ENCODE measurements at regions not wholly inside any gene's neighbourhood (a gene's known extent, or its start where the extent isn't known, plus 50 kb on each side); places are given as distances from the start of the nearest gene placed in this dataset.
A peak's percentile ranks its signal among the peaks of the same experiment; 100 is the strongest.
"Not testable (repeated sequence)": the region's sequence is repeated elsewhere in the genome, so short reads cannot be mapped to it uniquely, and the experiment has no call there.

DNA sequence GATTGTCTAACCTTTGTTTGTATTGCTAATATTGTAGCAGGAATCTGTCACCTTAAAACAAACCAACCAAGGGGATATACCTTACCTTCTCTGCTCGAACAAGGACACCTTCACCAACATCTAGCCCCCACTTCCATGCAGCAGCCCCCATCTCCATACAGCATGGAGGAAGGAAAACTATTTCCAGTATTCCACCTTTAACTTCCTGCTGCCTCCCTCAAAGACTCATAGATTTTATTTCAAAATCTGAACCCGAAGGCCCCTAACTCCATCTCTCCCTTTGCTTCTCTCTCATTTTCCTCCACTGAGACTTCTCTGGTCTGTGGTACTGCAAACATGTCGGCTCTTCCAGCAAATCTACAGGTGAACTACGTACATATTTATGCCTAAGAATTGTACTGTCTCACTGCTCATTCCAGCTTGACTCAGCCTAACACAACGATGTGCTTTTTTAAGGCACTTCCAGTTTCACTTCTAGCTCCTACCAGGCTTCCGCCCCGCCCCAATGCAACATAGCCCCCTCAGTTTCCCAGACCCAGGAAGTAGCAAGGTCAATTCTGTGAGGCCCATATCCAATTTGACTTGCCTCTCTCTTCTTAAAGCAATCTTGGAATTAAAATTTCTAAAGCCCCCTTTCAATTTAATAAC is 70.7 kb upstream of the RNF38 start:
- ATAC-seq (peak; percentile 94), DNase-seq (peak; percentile 69)
- intact Hi-C loops (cut with micrococcal nuclease): no loop called here

DNA sequence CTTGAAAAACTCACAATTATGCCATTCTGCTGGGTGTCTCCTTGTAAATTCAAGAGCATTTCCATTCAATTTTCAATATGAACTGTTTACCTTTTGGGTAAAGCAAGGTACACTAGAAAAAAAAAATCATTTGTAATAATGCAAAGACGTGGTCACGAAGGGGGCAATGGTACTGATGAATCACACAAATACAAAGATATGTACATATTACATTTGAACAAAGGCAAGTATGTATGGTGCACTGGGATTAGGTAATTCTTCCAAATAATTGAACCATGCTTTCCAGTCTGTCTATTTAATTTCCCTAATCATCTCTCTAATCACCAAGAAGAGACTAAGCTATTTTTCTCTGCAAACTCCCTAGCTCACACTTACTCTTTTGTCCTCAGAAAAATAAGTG is 63.4 kb upstream of the RNF38 start:
- intact Hi-C loops (cut with micrococcal nuclease): loop anchor here (10.0 kb wide), 1 partner anchor 59 kb away; the partner anchor contains the start of gene RNF38
- DNase-seq (no peak), ATAC-seq (no peak)

DNA sequence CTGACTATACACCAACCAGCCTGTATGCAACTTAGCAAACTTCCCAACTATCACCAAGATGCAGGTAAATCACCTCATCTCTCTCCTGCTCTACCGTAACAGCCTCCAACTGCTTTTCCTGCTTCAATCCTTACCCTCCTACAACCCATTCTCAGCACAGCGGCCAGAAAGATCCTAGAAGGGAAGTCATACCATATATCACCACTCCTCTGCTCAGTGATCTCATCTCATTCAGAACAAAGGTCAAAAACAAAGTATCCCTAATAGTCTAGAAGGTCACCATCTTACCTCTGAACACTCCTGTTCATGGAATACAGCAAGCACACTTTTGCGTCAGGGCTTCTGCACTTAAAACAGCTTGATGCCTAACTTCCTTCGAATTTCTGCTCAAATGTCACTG is 62.2 kb upstream of the RNF38 start:
- no peak for ATAC-seq
- intact Hi-C loops (cut with micrococcal nuclease): loop anchor here (10.0 kb wide), 1 partner anchor 57 kb away; the partner anchor contains the start of gene RNF38
- no peak for DNase-seq

DNA sequence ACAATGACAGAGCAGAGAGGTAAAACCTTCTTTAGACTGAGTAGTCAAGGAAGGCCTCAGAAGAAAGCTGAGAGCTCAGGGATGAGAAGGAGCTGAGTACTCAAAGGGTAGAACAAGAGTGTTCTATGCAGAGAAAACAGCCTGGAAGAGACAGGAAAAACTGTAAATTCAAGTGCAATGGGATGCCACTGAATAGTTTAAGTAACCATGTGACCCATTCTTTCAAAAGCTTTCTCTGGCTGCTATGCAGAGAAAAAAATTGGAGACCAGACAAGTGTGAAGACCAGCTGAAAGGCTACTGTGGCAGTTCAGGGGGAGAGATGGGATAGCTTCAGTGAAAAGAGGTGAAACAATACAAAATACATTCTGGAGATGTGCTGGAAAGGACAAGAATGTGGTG is 61.3 kb upstream of the RNF38 start:
- no peak for DNase-seq
- intact Hi-C loops (cut with micrococcal nuclease): loop anchor here (10.0 kb wide), 1 partner anchor 57 kb away; the partner anchor contains the start of gene RNF38
- peak; percentile 27 for ATAC-seq

DNA sequence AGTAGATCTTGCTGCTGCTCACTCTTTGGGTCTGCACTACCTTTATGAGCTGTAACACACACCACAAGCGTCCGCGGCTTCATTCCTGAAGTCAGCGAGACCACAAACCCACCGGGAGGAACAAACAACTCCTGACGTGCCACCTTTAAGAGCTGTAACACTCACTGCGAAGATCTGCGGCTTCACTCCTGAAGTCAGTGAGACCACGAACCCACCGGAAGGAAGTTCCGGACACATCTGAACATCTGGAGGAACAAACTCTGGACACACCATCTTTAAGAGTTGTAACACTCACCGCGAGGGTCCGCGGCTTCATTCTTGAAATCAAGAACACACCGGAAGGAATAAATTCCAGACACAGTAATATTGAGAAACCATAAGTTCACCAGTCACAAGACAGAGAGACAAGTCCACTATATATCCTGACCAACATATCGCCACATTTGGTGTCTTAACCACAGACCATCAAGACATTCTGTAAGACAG is 58.4 kb upstream of the RNF38 start:
- ATAC-seq; intact Hi-C loops (cut with micrococcal nuclease); DNase-seq: not testable (repeated sequence)

DNA sequence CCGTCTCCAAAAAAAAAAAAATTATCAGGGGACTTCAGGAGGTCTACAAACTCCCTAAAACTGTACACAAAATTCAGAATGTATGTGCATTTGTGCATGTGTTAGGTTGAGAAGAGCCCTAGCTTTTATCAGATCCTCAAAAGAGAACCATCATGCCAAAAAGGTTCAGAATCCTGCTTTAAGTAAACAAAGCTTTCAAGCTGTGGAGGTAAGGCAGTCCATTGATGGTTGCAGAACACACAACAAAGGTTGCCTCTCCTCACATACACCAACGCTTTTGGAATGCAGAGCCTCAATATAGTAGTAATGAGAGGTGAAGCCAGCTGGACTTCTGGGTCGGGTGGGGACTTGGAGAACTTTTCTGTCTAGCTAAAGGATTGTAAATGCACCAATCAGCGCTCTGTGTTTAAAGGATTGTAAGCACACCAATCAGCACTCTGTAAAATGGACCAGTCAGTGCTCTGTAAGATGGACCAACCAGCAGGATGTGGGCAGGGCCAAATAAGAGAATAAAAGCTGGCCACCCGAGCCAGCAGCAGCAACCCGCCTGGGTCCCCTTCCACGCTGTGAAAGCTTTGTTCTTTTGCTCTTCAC is 57.9 kb upstream of the RNF38 start:
- intact Hi-C loops (cut with micrococcal nuclease): no loop called here
- DNase-seq (no peak), ATAC-seq (no peak)

DNA sequence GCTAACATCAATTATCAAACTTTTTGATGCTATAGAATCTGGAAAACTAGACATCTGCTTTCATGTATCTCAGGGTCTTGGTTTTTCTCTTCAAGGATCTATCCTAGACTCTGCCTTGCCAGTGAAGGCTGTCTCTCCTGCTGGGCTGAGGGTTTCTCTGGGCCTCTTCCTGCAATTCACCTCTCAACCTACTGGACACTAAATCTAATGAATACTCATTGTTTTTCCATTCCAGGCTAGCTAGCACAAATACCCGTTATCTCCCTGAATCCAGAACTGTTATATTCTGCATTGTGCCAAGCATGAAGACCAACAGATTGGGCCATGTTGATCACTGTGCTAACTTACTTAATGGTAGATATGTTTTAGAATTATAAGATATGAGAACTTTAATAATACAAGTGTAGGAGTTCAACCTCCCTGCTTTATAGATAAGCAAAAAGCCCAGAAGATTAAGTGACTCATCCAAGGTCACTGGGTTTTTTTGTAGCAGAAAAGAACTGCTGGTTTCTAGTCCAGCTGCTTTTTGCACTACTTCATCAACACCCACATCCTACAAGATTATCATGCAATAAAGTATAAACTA is 56.5 kb upstream of the RNF38 start:
- intact Hi-C loops (cut with micrococcal nuclease): no loop called here
- DNase-seq (no peak), ATAC-seq (no peak)

DNA sequence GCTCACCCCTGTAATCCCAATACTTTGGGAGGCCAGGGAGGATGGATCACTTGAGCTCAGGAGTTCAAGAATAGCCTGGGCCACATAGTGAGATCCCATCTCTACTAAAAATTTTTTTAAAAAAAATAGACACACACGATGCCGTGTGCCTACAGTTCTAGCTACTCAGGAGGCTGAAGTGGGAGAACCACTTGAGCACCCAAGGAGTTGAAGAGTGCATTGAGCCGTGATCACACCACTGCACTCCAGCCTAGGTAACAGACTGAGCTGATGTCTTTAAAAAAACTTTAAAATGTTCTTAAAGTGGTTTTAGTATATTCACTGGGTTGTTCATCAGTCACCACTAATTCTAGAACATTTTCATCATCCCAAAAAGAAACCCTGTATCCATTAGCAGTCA is 51.9 kb upstream of the RNF38 start:
- intact Hi-C loops (cut with micrococcal nuclease): no loop called here
- ATAC-seq (no peak), DNase-seq (no peak)

DNA sequence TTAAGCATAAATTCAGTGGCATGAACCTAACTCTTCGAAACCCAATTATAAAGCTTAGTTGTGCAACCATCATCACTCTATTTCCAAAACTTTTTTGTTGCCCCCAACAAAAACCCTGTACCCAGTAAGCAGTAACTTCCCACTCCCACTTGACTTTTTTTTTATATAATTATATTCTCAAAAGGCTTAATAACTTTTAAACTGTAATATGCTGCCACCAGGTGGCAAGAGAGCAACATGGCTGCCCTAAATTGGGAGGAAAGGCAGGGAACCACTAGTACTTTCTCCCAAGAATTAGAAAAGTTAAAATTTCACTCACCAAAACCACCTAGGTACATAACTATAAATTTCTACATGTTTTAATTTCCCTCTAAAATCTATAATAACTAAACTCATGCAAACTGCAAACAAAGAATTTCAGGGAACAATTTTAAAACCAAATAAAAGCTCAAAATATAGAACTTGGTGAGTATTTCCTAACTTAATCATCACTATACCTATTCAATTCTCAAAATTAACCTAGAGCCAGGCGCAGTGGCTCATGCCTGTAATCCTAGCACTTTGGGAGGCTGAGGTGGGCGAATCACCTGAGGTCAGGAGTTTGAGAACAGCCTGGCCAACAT is 50.2 kb upstream of the RNF38 start:
- DNase-seq (no peak), ATAC-seq (peak; percentile 23)
- intact Hi-C loops (cut with micrococcal nuclease): no loop called here

Data from left ventricle myocardium superior (tissue), 1 donor.